GM12878 (cell line): ENCODE measurements at regions not wholly inside any gene's neighbourhood (a gene's known extent, or its start where the extent isn't known, plus 50 kb on each side); places are given as distances from the start of the nearest gene placed in this dataset.

ENCODE experiments used
- ATAC-seq: fragments of 200-7000 bp; cut with Tn5 transposase; 3 replicates; pipeline ENCODE4 v1.9.1; 2020; ENCODE audit warnings: mild to moderate bottlenecking, moderate library complexity
- BruUV-seq: library from RNA; stranded (reverse); fragments of 400-500 nt; replicated peaks from 2 replicates; lab custom pipeline; 2021; lab: Mats Ljungman, UMichigan
- CTCF ChIA-PET: fragments of 300-600 bp; sonication (Branson Sonifier 250); formaldehyde crosslinking; extraction: SDS; loops from one replicate; lab custom pipeline; 2021; ENCODE audit warnings: inconsistent platforms; lab: Yijun Ruan, JAX
- POLR2A ChIA-PET: fragments of 350-600 bp; formaldehyde crosslinking; extraction: SDS; loops from one replicate; lab custom pipeline; 2021; ENCODE audit warnings: inconsistent platforms; lab: Charles Lee
- RAD21 ChIA-PET: fragments of 300-600 bp; sonication (Branson Sonifier 250); formaldehyde crosslinking; loops from one replicate; lab custom pipeline; 2023; ENCODE audit warnings: antibody characterized with exemption; ENCODE audit not compliant: unreplicated experiment; lab: Charles Lee
- SMC1A ChIA-PET: fragments of 300-600 bp; sonication (Branson Sonifier 250); formaldehyde crosslinking; loops from one replicate; lab custom pipeline; 2023; ENCODE audit not compliant: unreplicated experiment, uncharacterized antibody; lab: Charles Lee
- DNase-seq: peaks from one replicate; pipeline ENCODE4 v3.0.0-alpha.2; 2011; ENCODE audit warnings: low read depth, low spot score
- FAIRE-seq: peaks from 3 replicates; lab custom pipeline; 2011; peaks lifted over from hg19 to GRCh38; lab: Jason Lieb, UNC
- H2AFZ ChIP-seq: 2 replicates; pipeline ENCODE4 v1.6.0; 2011; ENCODE audit warnings: low read depth, low read length, control low read depth; ENCODE audit not compliant: control insufficient read depth
- H3K27ac ChIP-seq: 2 replicates; pipeline ENCODE4 v1.5.1; 2011; ENCODE audit warnings: control low read depth; ENCODE audit not compliant: control insufficient read depth, insufficient read depth
- H3K27me3 ChIP-seq, 2 experiments: replicated peaks in 1 of 2; 2 replicates each; pipeline versions ENCODE4 v1.6.0 to v1.6.1; 2011; ENCODE audit warnings: low read length in 1 of 2; ENCODE audit not compliant: control insufficient read depth in 2 of 2, insufficient read depth in 2 of 2
- H3K36me3 ChIP-seq, 2 experiments: 2 replicates each; pipeline ENCODE4 v1.5.1; 2011; ENCODE audit warnings: low read length in 1 of 2; ENCODE audit not compliant: control insufficient read depth in 2 of 2, insufficient read depth in 2 of 2
- H3K4me1 ChIP-seq: 2 replicates; pipeline ENCODE4 v1.6.1; 2011; ENCODE audit warnings: mild to moderate bottlenecking, low read length, moderate library complexity, mixed read lengths; ENCODE audit not compliant: control insufficient read depth, insufficient read depth
- H3K4me2 ChIP-seq: 2 replicates; pipeline ENCODE4 v1.6.0; 2011; ENCODE audit warnings: control low read depth; ENCODE audit not compliant: control insufficient read depth, insufficient read depth
- H3K4me3 ChIP-seq: fragments of 200-600 bp; sonication (generic); 2 replicates; pipeline ENCODE4 v1.5.1; 2016
- H3K79me2 ChIP-seq: 2 replicates; pipeline ENCODE4 v1.6.0; 2011; ENCODE audit warnings: low read length; ENCODE audit not compliant: control insufficient read depth, insufficient read depth
- H3K9ac ChIP-seq: 2 replicates; pipeline ENCODE4 v1.8.0; 2011; ENCODE audit warnings: low read length, control low read depth, mixed read lengths; ENCODE audit not compliant: control insufficient read depth, insufficient read depth
- H3K9me3 ChIP-seq: replicated peaks from 3 replicates; pipeline ENCODE4 v1.5.1; 2011; ENCODE audit warnings: mild to moderate bottlenecking, low read length; ENCODE audit not compliant: control insufficient read depth, insufficient read depth
- H4K20me1 ChIP-seq: 2 replicates; pipeline ENCODE4 v1.6.0; 2011; ENCODE audit not compliant: control insufficient read depth, insufficient read depth
- EGR1 ChIP-seq, 2 experiments: IDR thresholded peaks; 1 replicate in 1 of 2; 2 replicates in 1 of 2; pipeline ENCODE4 v1.6.1; 2011 to 2012; ENCODE audit warnings: low read depth in 2 of 2, low read length in 2 of 2, borderline replicate concordance in 1 of 2, mild to moderate bottlenecking in 1 of 2, moderate library complexity in 1 of 2
- NR2C1 ChIP-seq: fragments of 450-650 bp; IDR thresholded peaks from 2 replicates; pipeline ENCODE4 v1.6.1; 2017; ENCODE audit warnings: antibody characterized with exemption, mild to moderate bottlenecking, moderate library complexity
- RELA ChIP-seq: fragments of 450-650 bp; IDR thresholded peaks from 2 replicates; pipeline ENCODE4 v1.8.0; 2014; ENCODE audit warnings: borderline replicate concordance; ENCODE audit not compliant: partially characterized antibody
- TCF7 ChIP-seq: IDR thresholded peaks from 2 replicates; pipeline ENCODE4 v1.6.1; 2014; ENCODE audit warnings: antibody characterized with exemption, borderline replicate concordance
- ZNF384 ChIP-seq: IDR thresholded peaks from 2 replicates; pipeline ENCODE4 v1.6.1; 2012; ENCODE audit warnings: low read depth, mild to moderate bottlenecking, low read length, improper control_type of control experiment, borderline replicate concordance
- WGBS: methylation state at CpG from one replicate; pipeline ENCODE4 v1.1.6; 2016; ENCODE audit warnings: low lambda C conversion rate; ENCODE audit not compliant: insufficient replicate concordance, insufficient coverage; ENCODE audit errors: missing lambda C conversion rate; 5-methylcytosine and 5-hydroxymethylcytosine counted together
- in situ Hi-C: fragments of 300-500 bp; cut with MboI; formaldehyde crosslinking; loops from 9 replicates; pipeline ENCODE4 v1.14.3; 2018; ENCODE audit warnings: mixed read lengths
- intact Hi-C: fragments of 100-400 bp; cut with micrococcal nuclease; formaldehyde crosslinking; loops from one replicate; pipeline ENCODE4 v1.14.2; 2022; ENCODE audit not compliant: unreplicated experiment
- TF ChIP-seq, protein P1 (sequence below): fragments of 450-650 bp; IDR thresholded peaks from 2 replicates; pipeline ENCODE4 v1.6.1; 2017; ENCODE audit warnings: mild to moderate bottlenecking
- TF ChIP-seq, protein P2 (sequence below): fragments of 450-650 bp; IDR thresholded peaks from 2 replicates; pipeline ENCODE4 v1.6.1; 2016; ENCODE audit warnings: mild to moderate bottlenecking

DNA sequence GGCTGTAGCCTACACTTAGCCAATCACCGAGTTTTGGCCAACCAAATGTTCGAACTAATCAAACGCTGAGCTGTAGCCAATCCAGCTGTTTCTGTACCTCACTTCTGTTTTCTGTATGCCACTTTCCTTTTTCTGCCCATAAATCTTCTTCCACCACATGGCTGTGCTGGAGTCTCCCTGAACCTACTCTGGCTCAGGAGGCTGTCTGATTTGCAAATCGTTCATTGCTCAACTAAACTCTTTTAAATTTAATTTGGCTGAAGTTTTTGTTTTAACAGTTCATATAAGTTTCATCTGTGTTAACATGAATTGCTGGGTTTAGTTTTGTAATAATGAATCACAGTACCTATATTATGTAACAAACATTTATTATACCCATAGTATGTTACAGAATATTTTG is 160.7 kb upstream of the PCDH7 start:
- SMC1A ChIA-PET: interaction anchor here (1.4 kb wide), 1 partner anchor 18 kb away, joined by 5 read pairs; no protein-coding TSS in a partner anchor
- no peaks in the 10 kb centered on the region for H3K27me3 ChIP-seq
- RAD21 ChIA-PET: no interaction called here
- intact Hi-C loops: no loop called here
- H3K36me3 ChIP-seq: no peaks in the 10 kb centered on the region
- no TSS peak for BruUV-seq
- POLR2A ChIA-PET: no interaction called here
- in situ Hi-C loops: no loop called here
- H4K20me1 ChIP-seq: no peaks in the 10 kb centered on the region
- no peak overlapping the region for H3K9ac ChIP-seq
- DNase-seq (no peak), ATAC-seq (no peak), FAIRE-seq (no peak)
- CTCF ChIA-PET: no interaction called here
- H3K4me2 ChIP-seq: no peak overlapping the region
- H2AFZ ChIP-seq: no peak overlapping the region
- H3K79me2 ChIP-seq: no peaks in the 10 kb centered on the region
- H3K27ac ChIP-seq: no peak overlapping the region
- no peaks in the 10 kb centered on the region for H3K9me3 ChIP-seq
- TF ChIP-seq NR2C1 (no peak), EGR1 (IDR thresholded peaks at IDR 0.05; ENCODE audit: borderline replicate concordance in 1 of 2, low read depth in 2 of 2, low read length in 2 of 2) (no peak), RELA (no peak), TCF7 (no peak), ZNF384 (no peak)
- TF ChIP-seq, protein P1, sequence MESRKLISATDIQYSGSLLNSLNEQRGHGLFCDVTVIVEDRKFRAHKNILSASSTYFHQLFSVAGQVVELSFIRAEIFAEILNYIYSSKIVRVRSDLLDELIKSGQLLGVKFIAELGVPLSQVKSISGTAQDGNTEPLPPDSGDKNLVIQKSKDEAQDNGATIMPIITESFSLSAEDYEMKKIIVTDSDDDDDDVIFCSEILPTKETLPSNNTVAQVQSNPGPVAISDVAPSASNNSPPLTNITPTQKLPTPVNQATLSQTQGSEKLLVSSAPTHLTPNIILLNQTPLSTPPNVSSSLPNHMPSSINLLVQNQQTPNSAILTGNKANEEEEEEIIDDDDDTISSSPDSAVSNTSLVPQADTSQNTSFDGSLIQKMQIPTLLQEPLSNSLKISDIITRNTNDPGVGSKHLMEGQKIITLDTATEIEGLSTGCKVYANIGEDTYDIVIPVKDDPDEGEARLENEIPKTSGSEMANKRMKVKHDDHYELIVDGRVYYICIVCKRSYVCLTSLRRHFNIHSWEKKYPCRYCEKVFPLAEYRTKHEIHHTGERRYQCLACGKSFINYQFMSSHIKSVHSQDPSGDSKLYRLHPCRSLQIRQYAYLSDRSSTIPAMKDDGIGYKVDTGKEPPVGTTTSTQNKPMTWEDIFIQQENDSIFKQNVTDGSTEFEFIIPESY: no peak
- TF ChIP-seq, protein P2, sequence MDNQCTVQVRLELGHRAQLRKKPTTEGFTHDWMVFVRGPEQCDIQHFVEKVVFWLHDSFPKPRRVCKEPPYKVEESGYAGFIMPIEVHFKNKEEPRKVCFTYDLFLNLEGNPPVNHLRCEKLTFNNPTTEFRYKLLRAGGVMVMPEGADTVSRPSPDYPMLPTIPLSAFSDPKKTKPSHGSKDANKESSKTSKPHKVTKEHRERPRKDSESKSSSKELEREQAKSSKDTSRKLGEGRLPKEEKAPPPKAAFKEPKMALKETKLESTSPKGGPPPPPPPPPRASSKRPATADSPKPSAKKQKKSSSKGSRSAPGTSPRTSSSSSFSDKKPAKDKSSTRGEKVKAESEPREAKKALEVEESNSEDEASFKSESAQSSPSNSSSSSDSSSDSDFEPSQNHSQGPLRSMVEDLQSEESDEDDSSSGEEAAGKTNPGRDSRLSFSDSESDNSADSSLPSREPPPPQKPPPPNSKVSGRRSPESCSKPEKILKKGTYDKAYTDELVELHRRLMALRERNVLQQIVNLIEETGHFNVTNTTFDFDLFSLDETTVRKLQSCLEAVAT: no peak
- 24% methylated on average over 4 of the region's 4 CpGs for WGBS
- no peaks in the 10 kb centered on the region for H3K4me1 ChIP-seq
- H3K4me3 ChIP-seq: no peak overlapping the region
